ENCODE measurements at regions not wholly inside any gene's neighbourhood (a gene's known extent, or its start where the extent isn't known, plus 50 kb on each side); places are given as distances from the start of the nearest gene placed in this dataset.

GRCh38 chr12:4051596-4051995 lies 178.4 kb upstream of the PARP11 start:
- Mint-ChIP-seq H3K36me3 (no peaks in the 10 kb centered on the region), H3K27ac (no peak overlapping the region), H3K4me3 (no peak overlapping the region), H3K9me3 (no peaks in the 10 kb centered on the region), H3K27me3 (peaks cover 20% of the 10 kb centered on the region), H3K4me1 (no peaks in the 10 kb centered on the region)
- no peak for ATAC-seq

DNA sequence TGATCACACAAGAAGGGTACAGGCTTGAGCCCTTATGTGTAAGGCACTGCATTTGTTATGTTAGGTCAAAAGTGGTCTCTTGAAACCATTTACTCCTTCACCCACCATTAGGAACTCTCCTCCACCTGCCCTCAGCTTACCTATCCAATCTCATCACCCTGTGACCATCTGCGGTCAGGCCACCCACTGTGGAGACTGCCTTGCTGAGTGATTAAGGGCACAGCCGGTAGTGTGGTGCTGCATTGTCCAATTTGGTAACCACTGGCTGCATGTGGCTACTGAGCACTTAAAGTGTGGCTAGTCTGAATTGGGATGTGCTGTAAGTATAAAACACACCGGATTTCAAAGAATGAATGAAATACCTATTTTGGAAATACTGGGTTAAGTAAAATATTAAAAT lies 177.1 kb upstream of the PARP11 start:
- H3K9me3 Mint-ChIP-seq, result no peaks in the 10 kb centered on the region
- peaks cover 21% of the 10 kb centered on the region for H3K27me3 Mint-ChIP-seq
- no peak for ATAC-seq
- no peaks in the 10 kb centered on the region for H3K36me3 Mint-ChIP-seq
- no peak overlapping the region for H3K27ac Mint-ChIP-seq
- no peaks in the 10 kb centered on the region for H3K4me1 Mint-ChIP-seq
- H3K4me3 Mint-ChIP-seq, result no peak overlapping the region

DNA sequence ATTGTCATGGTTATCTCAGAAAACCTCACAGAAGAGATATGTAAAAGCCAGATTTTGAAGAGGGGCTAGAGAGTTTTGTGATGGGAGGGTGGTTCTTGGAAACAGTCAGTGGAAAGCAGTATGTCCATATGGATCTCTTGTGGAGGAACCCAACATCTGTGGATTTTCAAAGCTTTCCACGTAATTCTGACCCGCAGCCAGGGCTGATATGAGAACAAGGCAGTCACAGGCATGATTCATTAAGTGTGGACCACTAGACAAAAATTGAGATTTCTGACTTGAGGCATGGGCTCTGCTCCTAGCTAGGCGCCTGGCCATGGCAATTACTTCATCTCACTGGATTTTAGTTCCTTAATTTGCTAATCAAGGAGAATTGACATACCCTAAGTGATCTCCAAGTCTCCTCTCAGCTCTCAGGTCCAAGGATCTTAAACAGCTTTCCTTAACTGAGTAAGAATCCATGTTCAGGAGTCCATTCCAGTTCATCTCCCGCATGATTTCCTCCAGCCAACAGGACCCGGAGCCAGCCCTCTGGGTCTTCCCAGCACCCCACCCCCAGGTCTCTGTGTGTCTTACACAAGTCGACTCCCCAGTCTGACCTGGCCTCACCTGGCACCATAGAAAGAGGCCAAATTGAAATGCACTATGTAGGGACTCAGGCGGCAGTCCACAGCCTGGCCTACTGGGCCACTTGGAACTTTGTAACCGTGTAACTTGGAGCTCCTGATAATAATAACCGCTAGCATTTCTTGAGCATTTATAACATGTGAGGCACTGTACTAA lies 176.3 kb upstream of the PARP11 start:
- H3K36me3 Mint-ChIP-seq, result no peaks in the 10 kb centered on the region
- no peak for ATAC-seq
- H3K9me3 Mint-ChIP-seq, result no peaks in the 10 kb centered on the region
- no peak overlapping the region for H3K4me3 Mint-ChIP-seq
- peaks cover 29% of the 10 kb centered on the region for H3K27me3 Mint-ChIP-seq
- no peaks in the 10 kb centered on the region for H3K4me1 Mint-ChIP-seq
- H3K27ac Mint-ChIP-seq, result no peak overlapping the region

DNA sequence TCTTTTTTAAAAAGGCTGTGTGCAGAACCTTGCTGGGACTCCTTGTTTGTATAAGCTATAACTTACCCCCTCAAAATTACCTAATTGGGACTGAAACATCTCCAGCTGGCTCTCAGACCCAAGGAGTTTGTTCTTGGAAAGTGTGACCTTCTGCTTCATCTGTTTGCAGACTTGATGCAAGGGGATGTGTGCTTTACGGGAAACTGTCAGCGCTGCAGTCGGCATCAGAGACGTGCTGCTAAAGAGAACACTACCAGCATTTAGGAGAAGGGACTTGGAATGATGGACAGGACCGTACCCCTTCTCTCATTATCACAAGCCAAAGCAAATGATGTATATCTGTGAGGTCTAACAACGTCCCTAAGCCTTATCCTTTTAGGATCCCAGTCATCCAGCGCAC lies 174.2 kb upstream of the PARP11 start:
- no peak overlapping the region for H3K27ac Mint-ChIP-seq
- ATAC-seq, result no peak
- no peaks in the 10 kb centered on the region for H3K9me3 Mint-ChIP-seq
- H3K36me3 Mint-ChIP-seq, result no peaks in the 10 kb centered on the region
- no peak overlapping the region for H3K4me3 Mint-ChIP-seq
- no peaks in the 10 kb centered on the region for H3K4me1 Mint-ChIP-seq
- H3K27me3 Mint-ChIP-seq, result peaks cover 37% of the 10 kb centered on the region

DNA sequence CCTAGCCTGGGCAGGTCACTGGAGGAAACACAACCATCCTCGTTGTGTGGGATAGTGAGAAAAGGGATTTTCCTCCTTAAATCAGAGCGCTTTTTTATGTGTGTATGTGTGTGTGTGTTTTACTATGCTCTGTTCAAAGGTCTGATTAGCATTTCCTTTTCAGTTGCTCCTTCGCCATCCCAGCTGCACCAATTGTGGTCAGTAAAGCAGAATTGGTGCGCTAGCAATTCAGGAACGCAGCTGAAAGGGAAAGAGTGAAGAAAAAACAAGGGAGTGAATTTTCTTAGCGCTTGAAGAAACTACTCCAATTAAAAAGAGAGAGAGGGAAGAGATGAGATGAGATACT lies 173.3 kb upstream of the PARP11 start:
- no peaks in the 10 kb centered on the region for H3K36me3 Mint-ChIP-seq
- ATAC-seq, result no peak
- no peaks in the 10 kb centered on the region for H3K9me3 Mint-ChIP-seq
- peaks cover 44% of the 10 kb centered on the region for H3K27me3 Mint-ChIP-seq
- no peak overlapping the region for H3K4me3 Mint-ChIP-seq
- H3K27ac Mint-ChIP-seq, result no peak overlapping the region
- H3K4me1 Mint-ChIP-seq, result no peaks in the 10 kb centered on the region

DNA sequence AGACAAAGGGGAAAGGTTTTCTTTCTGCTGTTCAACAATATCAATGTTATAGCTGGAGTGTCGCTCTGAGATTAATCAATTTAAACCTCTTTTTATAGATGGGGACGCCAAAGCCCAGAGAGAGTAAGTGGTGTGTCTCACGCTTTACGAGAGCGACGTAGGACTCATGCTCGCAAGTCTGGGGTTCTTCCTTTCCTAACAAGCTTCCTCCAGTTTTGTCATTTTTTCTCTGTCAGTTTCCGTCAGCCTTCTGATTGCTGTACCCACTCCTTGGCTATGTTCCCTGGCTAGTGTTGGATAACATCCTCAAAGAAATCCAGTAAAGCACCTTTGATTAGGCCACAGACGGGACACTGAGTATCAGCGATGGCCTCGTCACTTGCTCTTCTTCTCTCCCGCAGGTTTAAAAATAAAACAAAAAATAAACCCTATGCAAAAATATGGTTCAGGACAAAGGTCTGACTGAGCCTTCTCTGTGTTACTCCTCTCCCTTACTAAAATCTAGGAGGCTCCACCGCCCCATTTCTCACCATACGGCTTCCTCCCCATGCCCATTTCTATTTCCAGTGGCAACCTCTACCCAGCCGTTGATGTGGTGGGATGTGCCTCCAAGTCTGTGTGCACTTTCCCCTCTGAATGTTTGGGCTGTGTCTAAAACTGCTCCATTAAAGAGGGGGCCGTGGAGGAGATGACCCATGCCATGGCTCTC lies 172.7 kb upstream of the PARP11 start:
- peaks cover 48% of the 10 kb centered on the region for H3K27me3 Mint-ChIP-seq
- H3K4me1 Mint-ChIP-seq, result no peaks in the 10 kb centered on the region
- ATAC-seq, result no peak
- no peaks in the 10 kb centered on the region for H3K36me3 Mint-ChIP-seq
- H3K4me3 Mint-ChIP-seq, result no peak overlapping the region
- H3K27ac Mint-ChIP-seq, result no peak overlapping the region
- no peaks in the 10 kb centered on the region for H3K9me3 Mint-ChIP-seq

DNA sequence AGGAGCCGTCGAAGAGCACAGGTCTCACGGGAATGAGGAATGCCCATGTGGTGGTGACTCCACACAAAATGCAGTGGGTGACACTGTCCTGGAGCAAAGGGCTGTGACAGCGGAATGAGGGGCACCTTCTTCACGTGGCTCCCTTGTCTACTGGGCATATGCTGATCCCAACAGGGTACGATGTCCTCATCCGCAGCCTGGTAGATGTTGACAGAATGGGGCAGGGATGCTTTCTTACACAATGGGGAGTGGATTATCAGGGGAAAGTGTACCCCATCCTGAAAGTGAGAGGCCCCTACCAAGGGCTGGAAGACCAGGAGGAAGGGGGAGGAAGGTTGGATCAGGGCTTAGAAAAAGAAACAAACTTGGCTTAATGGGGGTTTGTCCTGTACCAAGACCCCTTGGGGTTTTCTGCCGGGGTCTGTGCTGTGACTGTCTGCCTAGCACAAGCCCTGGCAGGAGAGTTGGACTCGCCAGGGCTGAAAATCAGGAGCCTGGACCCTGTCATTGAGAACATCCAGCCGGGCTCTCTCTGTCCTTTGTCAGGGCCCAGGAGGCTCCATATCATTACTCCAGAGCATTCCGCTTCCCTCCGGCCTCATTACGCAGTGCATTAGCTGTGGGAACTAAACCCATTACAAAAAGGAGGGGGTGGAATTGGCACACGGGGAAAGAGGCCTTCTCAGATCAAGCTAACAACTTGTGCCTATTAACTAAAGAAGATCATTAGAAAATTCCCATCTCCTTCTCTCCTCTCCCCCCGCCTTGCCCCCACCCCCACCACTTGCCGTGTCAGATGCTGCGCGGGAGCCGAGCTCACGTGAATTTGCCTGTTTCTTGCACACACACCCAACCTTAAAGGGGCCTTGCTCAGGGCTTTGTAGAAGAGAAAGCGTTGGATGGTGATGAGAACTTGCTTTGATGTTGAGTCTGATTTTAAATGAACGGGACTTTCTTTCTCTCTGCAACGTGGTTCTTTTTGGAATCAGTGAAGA lies 171.8 kb upstream of the PARP11 start:
- Mint-ChIP-seq H3K4me1 (no peaks in the 10 kb centered on the region), H3K36me3 (no peaks in the 10 kb centered on the region), H3K9me3 (no peaks in the 10 kb centered on the region), H3K27me3 (peaks cover 48% of the 10 kb centered on the region), H3K27ac (no peak overlapping the region), H3K4me3 (no peak overlapping the region)
- no peak for ATAC-seq

DNA sequence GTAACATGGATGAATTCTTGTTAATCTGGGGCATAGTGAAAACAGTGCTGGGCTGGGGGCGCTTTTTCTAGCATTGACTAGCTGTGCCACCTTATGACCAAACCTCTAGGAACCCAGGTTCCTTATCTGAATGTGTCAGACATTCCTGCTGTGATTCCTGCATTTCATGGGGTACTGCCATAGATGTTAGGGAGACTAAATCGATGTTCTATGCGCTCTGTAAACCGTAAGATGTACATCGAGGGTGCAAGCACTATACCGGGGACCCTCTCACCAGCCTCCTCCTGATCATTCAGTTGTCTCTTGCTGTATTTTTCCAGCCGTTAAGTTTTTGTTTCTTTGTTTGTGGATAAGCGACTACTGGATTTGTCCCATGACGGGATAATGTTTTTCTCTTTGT lies 170.9 kb upstream of the PARP11 start:
- no peak for ATAC-seq
- Mint-ChIP-seq H3K27ac (no peak overlapping the region), H3K9me3 (no peaks in the 10 kb centered on the region), H3K27me3 (peaks cover 49% of the 10 kb centered on the region), H3K4me1 (no peaks in the 10 kb centered on the region), H3K4me3 (no peak overlapping the region), H3K36me3 (no peaks in the 10 kb centered on the region)

DNA sequence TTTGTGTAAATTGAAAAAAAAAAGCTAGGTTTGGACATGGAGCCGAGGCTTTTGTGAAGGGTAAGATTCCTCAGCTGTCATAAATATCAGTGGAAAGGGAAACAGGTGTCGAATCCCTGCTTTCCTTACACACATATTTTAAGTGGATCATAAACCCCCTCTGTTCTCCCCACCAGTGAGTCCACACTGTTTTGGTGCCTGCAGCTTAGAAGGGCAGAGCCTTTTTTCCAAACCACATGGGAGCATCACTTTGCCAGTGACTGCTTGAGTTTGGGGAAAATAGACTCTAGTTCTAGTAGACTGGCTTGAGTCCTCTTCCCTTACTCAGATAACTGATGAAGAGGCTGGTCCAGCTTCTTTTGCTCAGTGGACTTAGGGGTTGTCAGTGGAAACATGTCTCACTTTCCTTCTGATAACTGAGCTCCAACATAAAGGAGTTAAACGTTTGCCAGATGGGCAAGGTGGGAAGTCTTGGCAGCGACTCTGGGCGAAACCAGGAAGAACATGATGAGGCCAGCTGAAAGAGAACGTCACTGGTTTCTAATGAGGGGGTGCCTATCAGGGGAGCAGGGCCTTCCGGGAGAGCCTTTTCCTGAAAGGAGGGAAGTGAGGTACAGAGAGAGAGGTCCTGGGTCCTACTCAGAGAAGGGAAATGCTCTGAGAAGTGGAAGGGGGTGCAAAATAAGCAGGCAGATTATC lies 168.1 kb upstream of the PARP11 start:
- no peaks in the 10 kb centered on the region for H3K36me3 Mint-ChIP-seq
- no peaks in the 10 kb centered on the region for H3K9me3 Mint-ChIP-seq

GRCh38 chr12:4039931-4040330 lies 166.7 kb upstream of the PARP11 start:
- H3K36me3 Mint-ChIP-seq, result no peaks in the 10 kb centered on the region
- no peak overlapping the region for H3K27ac Mint-ChIP-seq
- no peak overlapping the region for H3K4me3 Mint-ChIP-seq
- H3K4me1 Mint-ChIP-seq, result peaks cover 5% of the 10 kb centered on the region
- peaks cover 52% of the 10 kb centered on the region for H3K27me3 Mint-ChIP-seq
- H3K9me3 Mint-ChIP-seq, result no peaks in the 10 kb centered on the region
- no peak for ATAC-seq

More for the DNA sequence above, 168.1 kb upstream of the PARP11 start:
- peaks cover 55% of the 10 kb centered on the region for H3K27me3 Mint-ChIP-seq
- no peak overlapping the region for H3K27ac Mint-ChIP-seq
- no peak overlapping the region for H3K4me3 Mint-ChIP-seq
- peaks cover 5% of the 10 kb centered on the region for H3K4me1 Mint-ChIP-seq
- ATAC-seq, result no peak

GRCh38 chr12:4037747-4038312 lies 164.6 kb upstream of the PARP11 start:
- H3K27ac Mint-ChIP-seq, result no peak overlapping the region
- H3K36me3 Mint-ChIP-seq, result no peaks in the 10 kb centered on the region
- peaks cover 43% of the 10 kb centered on the region for H3K27me3 Mint-ChIP-seq
- no peaks in the 10 kb centered on the region for H3K9me3 Mint-ChIP-seq
- no peak overlapping the region for H3K4me3 Mint-ChIP-seq
- H3K4me1 Mint-ChIP-seq, result peaks cover 5% of the 10 kb centered on the region
- no peak for ATAC-seq

- Mint-ChIP-seq H3K9me3 (no peaks in the 10 kb centered on the region), H3K4me3 (no peak overlapping the region)
Observed at GRCh38 chr12:4036671-4037271, 163.6 kb upstream of the PARP11 start.

DNA sequence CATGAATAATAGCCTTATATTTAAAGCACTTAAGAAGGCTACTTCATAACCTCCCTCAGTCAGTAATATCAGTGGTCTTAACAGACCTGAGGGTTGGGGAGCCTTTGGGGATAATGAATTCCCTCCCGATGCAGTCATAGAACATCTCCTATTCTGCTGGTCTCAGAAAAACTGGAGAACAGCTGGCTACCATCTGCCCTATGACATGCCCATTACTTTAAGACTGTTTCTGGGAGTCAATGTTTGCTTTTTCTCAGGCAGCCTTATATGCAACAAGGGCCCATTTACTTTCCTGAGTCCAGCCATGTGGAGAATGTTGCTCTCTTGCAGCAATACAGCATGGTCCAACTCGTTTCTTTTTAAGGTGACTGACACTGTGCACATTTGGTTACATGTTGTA lies 161.7 kb upstream of the PARP11 start:
- Mint-ChIP-seq H3K27me3 (peaks cover 43% of the 10 kb centered on the region), H3K9me3 (no peaks in the 10 kb centered on the region), H3K27ac (no peak overlapping the region), H3K4me3 (no peak overlapping the region), H3K36me3 (no peaks in the 10 kb centered on the region), H3K4me1 (peaks cover 17% of the 10 kb centered on the region)
- no peak for ATAC-seq

More at GRCh38 chr12:4036671-4037271, 163.6 kb upstream of the PARP11 start:
- no peak overlapping the region for H3K27ac Mint-ChIP-seq
- no peaks in the 10 kb centered on the region for H3K36me3 Mint-ChIP-seq
- H3K27me3 Mint-ChIP-seq, result peaks cover 39% of the 10 kb centered on the region
- H3K4me1 Mint-ChIP-seq, result peaks cover 9% of the 10 kb centered on the region
- ATAC-seq, result no peak

DNA sequence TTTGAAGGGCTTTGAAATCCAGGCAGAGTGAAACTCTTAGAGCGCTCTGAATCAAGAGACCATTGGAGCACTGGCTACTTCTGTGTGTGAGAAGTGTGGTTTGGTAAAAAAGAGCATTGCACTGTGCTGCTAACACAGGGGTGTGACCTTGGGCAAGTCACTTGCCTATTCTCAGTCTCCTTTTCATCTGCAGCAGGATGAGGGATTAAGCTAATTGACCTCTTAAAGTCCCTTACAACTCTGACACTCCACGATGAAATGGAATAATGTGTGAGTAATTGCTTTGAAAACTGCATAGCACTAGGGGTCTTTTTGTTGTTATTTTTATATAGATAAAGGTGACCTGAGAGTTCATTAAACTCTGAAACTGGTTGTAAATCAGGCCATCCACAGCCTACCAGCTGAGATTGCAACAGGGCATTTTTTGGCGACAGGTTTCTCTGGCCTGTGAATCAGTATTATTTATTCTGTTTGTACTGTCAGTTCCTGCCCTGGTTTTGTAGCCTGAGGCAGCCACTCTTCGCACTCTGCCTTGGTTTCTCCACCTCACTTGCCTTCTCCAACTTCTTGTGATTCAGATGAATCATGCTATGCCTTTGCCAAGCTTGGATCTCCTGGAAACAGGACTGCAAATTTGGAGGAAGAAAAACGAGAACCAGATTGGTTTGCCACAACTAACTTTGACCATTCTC lies 159.9 kb upstream of the PARP11 start:
- Mint-ChIP-seq H3K9me3 (no peaks in the 10 kb centered on the region), H3K27me3 (peaks cover 33% of the 10 kb centered on the region), H3K36me3 (no peaks in the 10 kb centered on the region), H3K4me3 (no peak overlapping the region), H3K27ac (no peak overlapping the region), H3K4me1 (peaks cover 16% of the 10 kb centered on the region)
- no peak for ATAC-seq

Data from stimulated activated memory B cell treated with anti-CD40 and anti-IgM and Interleukin-4, amounts not matched to agents 10 μg/mL and 1 μg/mL and 100 μg/mL, for 72 hours (primary cell).